Medulla oblongata (tissue), 1 donor: ENCODE measurements at regions not wholly inside any gene's neighbourhood (a gene's known extent, or its start where the extent isn't known, plus 50 kb on each side); places are given as distances from the start of the nearest gene placed in this dataset.
"Not testable (repeated sequence)": the region's sequence is repeated elsewhere in the genome, so short reads cannot be mapped to it uniquely, and the experiment has no call there.

Source experiments
- DNase-seq: peaks from one replicate; pipeline ENCODE4 v3.0.0-alpha.2; 2015; ENCODE audit errors: extremely low spot score

GRCh38 chr5:115469904-115470516, 74.6 kb downstream of the FEM1C start:
- no peak for DNase-seq

GRCh38 chr5:115467628-115468027, 76.9 kb downstream of the FEM1C start:
- no peak for DNase-seq

- DNase-seq, result no peak
Measured at GRCh38 chr5:115465431-115465830, 79.1 kb downstream of the FEM1C start.

- DNase-seq, result no peak
Measured at GRCh38 chr5:115463983-115464382, 80.6 kb downstream of the FEM1C start.

- no peak for DNase-seq
Measured at GRCh38 chr5:115461506-115462290, 82.9 kb downstream of the FEM1C start.

GRCh38 chr5:115461093-115461492, 83.5 kb downstream of the FEM1C start:
- no peak for DNase-seq

- DNase-seq, result no peak
Measured at GRCh38 chr5:115460472-115460871, 84.1 kb downstream of the FEM1C start.

GRCh38 chr5:115459855-115460341, 84.7 kb downstream of the FEM1C start:
- DNase-seq, result no peak

GRCh38 chr5:115458416-115458815, 86.2 kb downstream of the FEM1C start:
- no peak for DNase-seq

GRCh38 chr5:115458003-115458409, 86.6 kb downstream of the FEM1C start:
- no peak for DNase-seq

- no peak for DNase-seq
Measured at GRCh38 chr5:115457571-115457970, 87.0 kb downstream of the FEM1C start.

- DNase-seq, result no peak
Measured at GRCh38 chr5:115456539-115457040, 88.0 kb downstream of the FEM1C start.

- DNase-seq, result no peak
Measured at GRCh38 chr5:115456056-115456455, 88.5 kb downstream of the FEM1C start.

- DNase-seq, result no peak
Measured at GRCh38 chr5:115455301-115455707, 89.3 kb downstream of the FEM1C start.

GRCh38 chr5:115453391-115454095, 91.0 kb downstream of the FEM1C start:
- DNase-seq, result no peak

GRCh38 chr5:115452536-115453235, 91.9 kb downstream of the FEM1C start:
- no peak for DNase-seq

GRCh38 chr5:115452083-115452482, 92.5 kb downstream of the FEM1C start:
- no peak for DNase-seq

GRCh38 chr5:115450741-115451140, 93.8 kb downstream of the FEM1C start:
- peak; percentile 40 for DNase-seq

GRCh38 chr5:115448630-115449029, 95.9 kb downstream of the FEM1C start:
- DNase-seq, result not testable (repeated sequence)

- no peak for DNase-seq
Measured at GRCh38 chr5:115440782-115441451, 103.7 kb downstream of the FEM1C start.

GRCh38 chr5:115439639-115440038, 104.9 kb downstream of the FEM1C start:
- no peak for DNase-seq
